ENCODE measurements at regions not wholly inside any gene's neighbourhood (a gene's known extent, or its start where the extent isn't known, plus 50 kb on each side); places are given as distances from the start of the nearest gene placed in this dataset.

DNA sequence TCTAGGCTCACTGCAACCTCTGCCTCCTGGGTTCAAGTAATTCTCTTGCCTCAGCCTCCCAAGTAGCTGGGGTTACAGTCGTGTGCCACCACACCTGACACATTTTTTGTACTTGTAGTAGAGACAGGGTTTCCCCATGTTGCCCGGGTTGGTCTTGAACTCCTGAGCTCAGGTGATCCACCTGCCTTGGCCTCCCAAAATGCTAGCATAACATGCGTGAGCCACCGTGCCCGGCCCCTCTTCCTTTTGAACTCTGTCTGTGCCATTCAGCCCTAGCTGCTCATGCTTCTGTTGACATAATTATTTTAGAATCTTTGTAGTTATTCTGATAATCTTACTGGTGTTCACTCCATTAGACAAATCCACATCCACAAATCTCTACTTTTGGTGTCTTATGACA lies 1231.3 kb upstream of the ADGRL3 start:
- no peak for TF ChIP-seq EZH2 (IDR thresholded peaks at IDR 0.05; ENCODE audit: low read length, unreplicated experiment)
- TF ChIP-seq, protein P1, sequence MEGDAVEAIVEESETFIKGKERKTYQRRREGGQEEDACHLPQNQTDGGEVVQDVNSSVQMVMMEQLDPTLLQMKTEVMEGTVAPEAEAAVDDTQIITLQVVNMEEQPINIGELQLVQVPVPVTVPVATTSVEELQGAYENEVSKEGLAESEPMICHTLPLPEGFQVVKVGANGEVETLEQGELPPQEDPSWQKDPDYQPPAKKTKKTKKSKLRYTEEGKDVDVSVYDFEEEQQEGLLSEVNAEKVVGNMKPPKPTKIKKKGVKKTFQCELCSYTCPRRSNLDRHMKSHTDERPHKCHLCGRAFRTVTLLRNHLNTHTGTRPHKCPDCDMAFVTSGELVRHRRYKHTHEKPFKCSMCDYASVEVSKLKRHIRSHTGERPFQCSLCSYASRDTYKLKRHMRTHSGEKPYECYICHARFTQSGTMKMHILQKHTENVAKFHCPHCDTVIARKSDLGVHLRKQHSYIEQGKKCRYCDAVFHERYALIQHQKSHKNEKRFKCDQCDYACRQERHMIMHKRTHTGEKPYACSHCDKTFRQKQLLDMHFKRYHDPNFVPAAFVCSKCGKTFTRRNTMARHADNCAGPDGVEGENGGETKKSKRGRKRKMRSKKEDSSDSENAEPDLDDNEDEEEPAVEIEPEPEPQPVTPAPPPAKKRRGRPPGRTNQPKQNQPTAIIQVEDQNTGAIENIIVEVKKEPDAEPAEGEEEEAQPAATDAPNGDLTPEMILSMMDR (conservative IDR thresholded peaks at IDR 0.05; ENCODE audit: low read depth, low read length): no peak

All from PC-3 (cell line).